Keratinocyte (primary cell): ENCODE measurements at regions not wholly inside any gene's neighbourhood (a gene's known extent, or its start where the extent isn't known, plus 50 kb on each side); places are given as distances from the start of the nearest gene placed in this dataset.

Experiments
- CTCF ChIP-seq, 3 experiments: IDR thresholded peaks in 1 of 3; conservative IDR thresholded peaks in 1 of 3; optimal IDR thresholded peaks in 1 of 3; 2 replicates in 2 of 3; 3 replicates in 1 of 3; pipeline versions ENCODE3 to v1.5.1; 2011; ENCODE audit warnings: low read length in 3 of 3, mild to moderate bottlenecking in 3 of 3, moderate library complexity in 2 of 3, control low read depth in 1 of 3, inconsistent platforms in 1 of 3; ENCODE audit not compliant: insufficient read depth in 2 of 3; ENCODE audit errors: extremely low read depth in 1 of 3
- EZH2 ChIP-seq: IDR thresholded peaks from one replicate; pipeline ENCODE4 v1.6.1; 2012; ENCODE audit warnings: inconsistent platforms, mild to moderate bottlenecking, low read length, moderate library complexity

DNA sequence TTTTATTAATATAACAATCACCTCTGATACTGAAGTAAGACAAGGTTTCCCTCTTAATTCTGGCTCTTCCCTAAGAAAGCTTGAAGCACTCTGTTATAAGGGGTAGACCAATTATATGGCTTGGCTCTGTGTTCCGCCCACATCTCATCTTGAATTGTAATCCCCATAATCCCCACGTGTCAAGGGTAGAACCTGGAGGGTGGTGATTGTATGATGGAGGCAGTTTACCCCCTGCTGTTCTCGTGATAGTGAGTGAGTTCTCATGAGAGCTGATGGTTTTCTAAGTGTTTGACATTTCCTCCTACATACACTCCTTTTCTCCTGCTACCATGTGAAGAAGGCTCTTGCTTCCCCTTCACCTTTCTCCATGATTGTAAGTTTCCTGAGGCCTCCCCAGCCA, 363.8 kb upstream of the PCDH20 start:
- TF ChIP-seq CTCF (optimal IDR thresholded peaks at IDR 0.05 in 1 of 3, IDR thresholded peaks at IDR 0.05 in 1 of 3, conservative IDR thresholded peaks at IDR 0.05 in 1 of 3; ENCODE audit: extremely low read depth in 1 of 3, insufficient read depth in 2 of 3, low read length in 3 of 3) (no peak), EZH2 (no peak)
